HG03565 (cell line): ENCODE measurements at regions not wholly inside any gene's neighbourhood (a gene's known extent, or its start where the extent isn't known, plus 50 kb on each side); places are given as distances from the start of the nearest gene placed in this dataset.

ENCODE experiments used
- ATAC-seq: cut with Tn5 transposase; IDR thresholded peaks from one replicate; pipeline ENCODE4 v1.9.1; 2021; ENCODE audit warnings: mild to moderate bottlenecking, moderate library complexity; ENCODE audit not compliant: unreplicated experiment

DNA sequence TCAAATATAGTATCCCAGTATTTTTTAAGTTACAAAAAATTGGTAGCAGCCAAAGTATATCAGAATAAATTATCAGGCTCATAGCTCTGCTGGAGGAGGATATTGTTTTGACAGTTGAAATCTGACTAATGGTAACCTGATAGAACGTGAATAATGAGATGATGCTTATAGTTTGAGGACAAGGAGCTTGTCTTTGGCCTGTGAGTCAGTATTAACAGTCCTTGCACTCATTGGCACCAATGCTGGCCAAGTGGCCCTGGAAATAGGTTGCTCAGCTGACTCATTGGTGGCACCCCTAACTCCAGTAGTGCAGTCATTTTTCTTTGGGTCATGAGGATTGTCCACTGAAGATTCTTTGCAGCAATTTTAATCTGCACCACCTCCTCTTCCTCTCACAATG is 203.3 kb upstream of the JADE1 start:
- ATAC-seq, result no peak

DNA sequence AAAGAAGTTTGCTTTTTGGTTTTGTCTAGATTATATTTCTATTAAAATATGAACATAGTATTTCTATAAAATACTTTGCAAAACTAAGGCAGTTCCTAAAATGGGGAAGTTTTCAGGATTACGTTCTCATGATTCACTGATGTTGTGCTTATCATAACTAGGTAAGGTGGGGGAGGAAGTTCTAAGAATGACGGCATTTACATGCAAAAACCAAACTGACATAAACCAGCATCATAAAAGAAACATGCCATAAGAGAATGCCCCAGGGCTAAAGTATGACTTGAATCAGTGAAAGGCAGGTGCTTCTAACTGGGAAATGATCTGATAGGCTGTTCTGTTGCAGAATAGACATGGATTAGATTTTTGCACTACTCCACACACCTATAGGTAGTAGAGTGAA is 204.7 kb upstream of the JADE1 start:
- no peak for ATAC-seq

DNA sequence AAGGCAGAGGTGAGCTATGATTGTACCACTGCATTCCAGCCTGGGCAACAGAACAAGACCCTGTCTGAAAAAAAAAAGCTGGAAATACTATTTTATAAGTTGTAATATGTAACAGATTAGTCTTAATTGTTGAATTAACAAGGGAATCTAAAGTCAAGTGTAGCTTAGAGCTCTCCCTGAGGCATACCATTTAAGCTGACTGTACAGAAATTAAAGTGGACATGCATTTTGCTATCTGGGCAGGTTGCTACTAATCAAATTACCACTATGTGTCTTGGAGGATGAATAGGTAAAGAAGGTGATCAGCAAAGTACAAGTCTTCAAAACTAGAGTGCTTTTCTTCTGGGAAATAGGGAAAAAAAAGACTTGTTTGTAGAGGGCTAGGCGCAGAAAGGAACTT is 205.3 kb upstream of the JADE1 start:
- no peak for ATAC-seq

DNA sequence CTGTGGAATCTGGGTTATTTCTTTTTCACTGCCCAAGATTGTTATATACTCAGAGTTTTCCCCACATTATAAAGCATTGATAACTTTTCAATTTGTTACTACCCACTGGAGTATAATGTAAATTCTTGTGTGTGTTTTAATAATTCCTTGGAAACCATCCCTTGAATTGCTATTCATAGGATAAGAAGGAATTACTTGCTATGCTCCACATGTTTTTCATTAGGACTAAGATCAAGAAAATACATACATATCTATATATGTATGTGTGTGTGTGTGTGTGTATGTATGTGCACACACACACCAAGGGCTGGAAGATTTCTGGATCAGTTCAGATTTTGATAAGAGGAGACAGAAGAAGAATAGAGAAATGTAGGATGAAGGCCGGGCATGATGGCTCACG is 206.4 kb upstream of the JADE1 start:
- ATAC-seq, result no peak

GRCh38 chr4:128601991-128602695 is 207.4 kb upstream of the JADE1 start:
- no peak for ATAC-seq

DNA sequence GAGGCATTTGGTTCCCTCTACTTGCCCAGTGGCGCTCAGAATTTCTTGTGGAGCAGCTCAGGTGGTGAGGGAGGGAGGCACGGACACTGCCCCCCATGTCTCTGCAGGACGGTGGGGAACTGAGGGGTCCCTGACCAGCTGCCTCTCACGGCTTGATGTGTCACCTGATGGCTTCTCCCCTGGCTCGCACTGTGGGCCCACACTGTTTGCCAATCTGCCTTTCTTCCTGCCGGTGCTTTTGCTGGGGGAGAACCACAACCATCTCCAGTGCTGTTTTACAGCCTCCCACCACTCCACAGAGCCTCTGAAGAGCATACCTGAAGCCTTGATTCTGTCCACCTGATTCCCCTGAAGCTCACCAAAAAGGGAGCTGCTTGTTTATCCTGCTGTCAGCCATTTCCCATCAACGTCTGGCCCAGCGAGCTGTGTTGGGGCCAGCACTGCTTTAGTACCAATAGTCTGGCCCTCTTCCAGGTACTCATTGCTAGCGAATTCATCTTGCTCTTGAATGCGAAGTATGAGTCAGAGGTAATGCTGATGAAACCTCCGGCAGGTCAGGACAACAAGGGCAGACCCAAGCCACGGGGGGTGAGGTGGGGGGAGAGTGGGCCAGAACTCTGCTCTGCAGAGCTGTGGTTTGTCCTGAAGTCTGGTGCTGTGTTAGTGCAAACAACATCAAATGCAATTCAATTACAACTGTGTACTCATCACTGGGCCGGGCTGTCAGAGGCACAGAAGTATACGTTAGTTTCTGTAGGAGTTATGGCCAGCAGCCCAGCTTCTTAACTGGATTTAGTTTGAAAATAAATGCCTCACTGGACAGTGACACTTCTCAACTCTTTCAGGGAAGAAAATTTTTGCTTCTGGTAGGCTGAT is 208.3 kb upstream of the JADE1 start:
- no peak for ATAC-seq

DNA sequence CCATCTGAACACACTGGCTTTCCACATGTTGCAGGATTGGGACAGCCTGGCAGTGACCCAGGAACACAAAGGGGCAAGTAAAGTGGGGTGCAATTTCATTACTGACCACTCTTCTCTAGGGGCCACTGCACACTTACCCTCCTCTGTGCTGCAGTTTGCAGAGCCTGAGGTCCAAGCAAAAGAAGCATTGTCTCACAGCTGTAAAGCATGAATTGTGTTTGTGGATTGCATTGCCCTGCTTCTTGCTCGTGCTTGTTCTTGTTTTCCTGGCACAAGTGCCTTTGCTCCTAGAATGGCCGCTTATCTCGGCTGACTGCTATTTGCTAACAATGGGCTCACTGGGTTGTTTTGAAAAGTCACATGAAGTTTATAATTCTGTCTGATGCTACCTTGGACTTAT is 209.1 kb upstream of the JADE1 start:
- ATAC-seq, result no peak

DNA sequence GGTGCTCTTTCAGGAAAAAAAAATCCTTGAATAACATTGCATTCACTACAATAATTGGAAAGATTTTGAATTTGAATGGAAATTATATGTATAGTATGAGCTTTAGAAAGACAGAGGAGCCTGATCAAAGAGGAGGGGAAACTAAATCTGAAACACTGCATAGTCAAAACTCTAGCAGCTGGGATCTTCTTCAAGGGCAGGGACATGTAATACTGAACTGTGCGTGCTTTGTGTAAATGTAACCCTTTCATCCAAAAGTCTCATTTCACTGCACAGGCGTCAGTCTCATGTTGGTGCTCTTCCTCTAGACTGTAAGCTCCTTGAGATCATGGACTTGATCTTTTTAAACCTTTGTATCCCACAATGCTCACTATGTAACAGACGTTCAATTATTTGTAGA is 212.0 kb upstream of the JADE1 start:
- ATAC-seq, result no peak

- ATAC-seq, result no peak
Measured at GRCh38 chr4:128596853-128597252, 212.6 kb upstream of the JADE1 start.

DNA sequence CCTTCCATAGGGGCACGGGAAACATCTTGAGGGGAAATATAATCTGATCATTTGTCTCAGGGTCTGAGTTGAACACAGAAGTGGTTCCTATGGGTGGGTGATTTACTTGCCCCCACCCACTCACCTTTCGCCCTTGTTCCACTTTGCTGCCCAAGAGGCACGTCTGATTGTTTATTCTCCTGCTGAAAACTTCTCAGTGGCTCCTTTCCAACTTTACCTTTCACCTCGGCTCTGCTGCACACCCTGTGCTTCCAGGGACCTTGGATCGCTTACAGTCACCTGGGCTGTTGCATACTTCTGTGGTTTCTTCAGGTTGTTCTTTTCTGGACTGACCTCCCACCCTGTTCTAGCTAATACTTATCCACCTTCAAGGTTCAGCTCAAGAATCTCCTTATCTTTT is 213.4 kb upstream of the JADE1 start:
- ATAC-seq, result no peak

- no peak for ATAC-seq
Measured at GRCh38 chr4:128591482-128591881, 218.0 kb upstream of the JADE1 start.

DNA sequence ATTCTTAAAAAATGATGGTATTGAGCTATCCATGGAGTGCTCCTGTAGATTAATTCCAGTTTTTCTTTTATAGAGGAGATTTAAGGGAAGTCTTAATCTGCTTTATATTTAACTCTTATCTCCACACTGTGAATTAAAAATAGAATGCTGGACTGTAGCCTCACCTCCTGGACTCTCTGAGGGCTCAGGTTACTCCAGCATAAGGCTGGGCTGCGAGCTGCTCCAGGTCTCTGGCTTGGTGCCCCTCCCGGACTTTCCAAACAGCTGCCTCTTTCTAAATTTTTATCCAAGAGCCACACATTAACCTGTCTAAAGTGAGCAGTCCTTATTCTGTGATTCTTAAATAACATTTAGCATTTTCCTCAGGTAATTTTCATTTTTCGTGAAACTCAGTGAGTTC is 218.7 kb upstream of the JADE1 start:
- ATAC-seq, result no peak

GRCh38 chr4:128590034-128590740 is 219.3 kb upstream of the JADE1 start:
- ATAC-seq, result no peak

DNA sequence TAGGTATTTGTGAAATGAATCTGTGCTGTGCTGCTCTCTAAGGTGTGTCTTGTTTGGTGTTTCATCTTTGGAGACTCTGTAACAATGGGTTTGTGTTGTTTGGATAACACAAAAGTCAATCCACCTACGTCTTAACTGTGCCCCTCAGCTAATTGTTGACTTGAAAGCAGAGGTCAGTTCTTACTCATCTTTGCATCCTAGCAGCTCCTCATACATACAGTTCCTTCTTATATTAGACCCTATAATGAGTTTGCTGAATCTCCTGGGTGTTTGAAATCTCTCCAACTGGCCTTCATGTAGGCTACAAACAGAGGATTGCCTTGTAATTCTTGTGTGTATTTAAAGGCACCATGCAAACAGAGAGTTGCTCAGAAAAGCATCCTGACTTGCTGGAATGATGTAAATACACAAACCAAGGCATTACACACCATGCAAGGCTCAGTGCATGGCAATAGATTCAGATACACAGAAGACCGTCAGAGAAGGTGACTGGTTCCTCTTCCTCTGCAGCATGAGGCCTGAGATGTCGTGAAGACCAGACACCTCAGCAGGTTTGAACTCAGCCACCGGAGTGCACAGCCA is 220.0 kb upstream of the JADE1 start:
- ATAC-seq, result no peak

DNA sequence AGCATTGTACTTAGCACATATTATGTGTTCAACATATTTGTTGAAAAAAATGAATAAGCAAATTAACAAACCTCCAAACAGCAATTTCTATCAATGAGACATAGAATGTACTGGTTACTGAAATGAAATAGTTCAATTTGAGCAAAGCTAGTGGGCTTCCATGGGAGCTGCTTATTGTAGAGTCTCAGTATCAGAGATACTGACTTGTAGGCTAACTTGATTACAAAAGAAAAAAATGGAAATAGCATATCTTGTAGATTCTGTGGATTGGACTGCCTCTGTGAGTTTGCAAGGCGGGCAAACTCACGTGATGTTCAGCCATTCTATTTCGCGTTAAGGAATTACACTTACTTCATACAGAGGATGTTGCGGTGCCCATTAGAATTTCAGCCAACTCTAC is 222.1 kb upstream of the JADE1 start:
- no peak for ATAC-seq

DNA sequence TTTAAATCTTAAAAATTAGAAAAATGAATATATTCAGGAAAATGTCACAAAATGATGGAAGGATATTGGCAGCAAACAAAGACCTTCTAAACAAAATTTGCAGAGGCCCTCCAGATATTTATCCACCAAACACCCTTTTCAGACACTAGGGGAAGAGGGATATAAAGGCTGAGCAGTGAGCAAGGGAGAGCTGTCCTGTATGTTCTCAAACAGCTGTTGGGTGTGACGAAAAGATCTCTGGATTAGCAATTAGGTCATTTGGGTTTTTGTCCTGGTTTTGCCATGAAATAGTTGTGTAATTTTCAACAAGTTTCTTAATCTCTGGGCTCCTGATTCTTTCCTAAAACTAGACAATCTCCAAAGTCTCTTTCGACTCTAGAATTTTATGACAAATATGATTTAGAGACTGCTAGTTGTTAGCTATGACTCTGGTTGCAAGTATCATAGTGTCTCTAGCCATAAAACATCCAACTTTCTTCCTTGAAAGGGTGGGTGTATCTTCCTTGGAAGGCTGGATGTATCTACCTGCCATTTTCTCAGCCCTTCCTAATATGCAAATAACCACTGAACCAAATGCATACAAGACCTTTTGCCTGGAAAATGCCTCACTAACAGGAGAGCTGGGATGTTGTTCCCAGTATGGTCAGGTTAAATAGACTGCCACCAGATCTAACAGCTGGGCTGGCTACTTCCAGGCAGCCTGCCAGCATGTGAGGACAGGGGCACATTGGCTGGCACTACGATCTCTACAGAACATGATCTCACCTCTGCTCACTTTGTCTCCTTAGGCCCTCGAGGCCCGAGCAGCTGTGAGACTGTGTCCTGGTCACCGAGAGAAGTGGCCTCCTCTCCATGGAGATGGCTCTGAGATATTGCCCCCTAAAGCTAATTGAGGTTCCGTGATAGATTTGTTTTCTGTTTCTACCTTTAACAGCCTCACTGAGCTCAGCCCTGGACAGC is 225.5 kb upstream of the JADE1 start:
- ATAC-seq, result no peak

GRCh38 chr4:128582427-128582870 is 227.1 kb upstream of the JADE1 start:
- ATAC-seq, result no peak

GRCh38 chr4:128579154-128579853 is 230.2 kb upstream of the JADE1 start:
- ATAC-seq, result no peak

GRCh38 chr4:128574706-128575105 is 234.8 kb upstream of the JADE1 start:
- ATAC-seq, result peak; percentile 84
